Urinary bladder (tissue), 3 donors: ENCODE measurements at regions not wholly inside any gene's neighbourhood (a gene's known extent, or its start where the extent isn't known, plus 50 kb on each side); places are given as distances from the start of the nearest gene placed in this dataset.

Source experiments
- DNase-seq: peaks from one replicate; pipeline ENCODE4 v3.0.0-alpha.2; 2015; ENCODE audit errors: extremely low spot score
- H3K27ac ChIP-seq: one replicate; pipeline ENCODE4 v1.5.1; 2013; ENCODE audit warnings: low read depth, mild to moderate bottlenecking, moderate library complexity
- H3K36me3 ChIP-seq: one replicate; pipeline ENCODE4 v1.6.1; 2013; ENCODE audit warnings: mild to moderate bottlenecking, moderate library complexity; ENCODE audit not compliant: insufficient read depth
- H3K4me1 ChIP-seq: one replicate; pipeline ENCODE4 v1.6.1; 2013; ENCODE audit warnings: mild to moderate bottlenecking, moderate library complexity; ENCODE audit not compliant: insufficient read depth
- H3K4me3 ChIP-seq: one replicate; pipeline ENCODE4 v1.5.1; 2013; ENCODE audit warnings: low read depth, low read length
- WGBS: extraction: QIAGEN DNeasy Blood & Tissue Kit; methylation state at CpG from one replicate; pipeline ENCODE4 v1.1.7; 2013; 5-methylcytosine and 5-hydroxymethylcytosine counted together
- donor health status: healthy with polysubstance abuse.
- donor health status: healthy.

DNA sequence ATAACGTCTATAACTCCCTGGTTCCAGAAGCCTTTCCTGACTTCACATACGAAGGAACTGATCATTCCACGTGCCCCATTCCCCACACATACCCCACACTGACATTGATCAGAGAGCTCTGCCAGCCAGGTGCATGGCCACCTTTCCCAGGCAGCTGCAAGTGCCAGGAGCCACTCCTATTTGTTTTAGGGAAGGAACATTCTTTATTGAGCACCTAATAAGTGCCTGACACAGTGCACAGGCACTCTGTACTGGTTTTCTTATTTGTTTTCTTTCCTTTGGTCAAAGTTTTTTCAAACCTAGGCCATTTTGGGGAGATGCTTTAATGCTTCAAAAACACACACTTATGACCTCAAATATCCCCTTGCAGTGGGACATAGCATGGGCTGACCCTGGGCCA is 50.0 kb downstream of the PITPNM2 start:
- Histone ChIP-seq H3K4me3 (no peak overlapping the region), H3K27ac (no peak overlapping the region), H3K36me3 (no peaks in the 10 kb centered on the region), H3K4me1 (no peaks in the 10 kb centered on the region)
- DNase-seq: no peak
- WGBS: 95% methylated on average over 3 of the region's 3 CpGs

GRCh38 chr12:123100450-123100849 is 50.4 kb downstream of the PITPNM2 start:
- 93% methylated on average over 9 of the region's 9 CpGs for WGBS
- Histone ChIP-seq H3K36me3 (no peaks in the 10 kb centered on the region), H3K4me3 (no peak overlapping the region), H3K27ac (no peak overlapping the region), H3K4me1 (no peaks in the 10 kb centered on the region)
- no peak for DNase-seq

- no peaks in the 10 kb centered on the region for H3K4me1 ChIP-seq
- no peaks in the 10 kb centered on the region for H3K36me3 ChIP-seq
- no peak overlapping the region for H3K27ac ChIP-seq
- WGBS: 96% methylated on average over 5 of the region's 5 CpGs
- no peak overlapping the region for H3K4me3 ChIP-seq
- DNase-seq: no peak
Observed at GRCh38 chr12:123099560-123100192, 51.2 kb downstream of the PITPNM2 start.

- Histone ChIP-seq H3K4me1 (no peaks in the 10 kb centered on the region), H3K36me3 (no peaks in the 10 kb centered on the region), H3K4me3 (no peak overlapping the region), H3K27ac (no peak overlapping the region)
- DNase-seq: no peak
- 94% methylated on average over 2 of the region's 2 CpGs for WGBS
Observed at GRCh38 chr12:123098780-123099179, 52.1 kb downstream of the PITPNM2 start.

DNA sequence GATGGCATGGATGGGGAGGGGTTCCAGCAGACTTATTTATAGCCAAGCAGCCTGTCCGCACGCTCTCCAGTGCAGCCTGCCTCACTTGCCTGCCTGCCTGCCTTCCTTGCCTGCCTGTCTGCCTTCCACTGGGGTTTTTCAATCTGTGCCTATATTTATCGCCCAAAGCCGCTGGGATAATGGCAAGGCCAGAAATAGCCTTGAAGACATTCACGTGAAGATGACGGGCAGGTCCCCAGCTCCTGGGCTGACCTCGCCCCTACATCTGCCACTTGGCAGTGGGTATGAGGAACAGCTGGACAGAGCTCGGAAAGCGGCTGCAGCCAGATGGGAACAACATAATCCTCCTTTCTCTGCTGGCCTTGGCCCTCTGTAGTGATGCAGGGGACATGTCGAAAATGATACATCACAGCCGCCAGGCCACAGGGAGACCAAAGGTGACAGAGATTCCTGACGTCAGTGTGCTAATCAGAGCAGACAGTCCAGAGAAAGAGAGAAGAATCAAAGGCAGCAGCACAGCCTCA is 53.3 kb downstream of the PITPNM2 start:
- H3K4me1 ChIP-seq: no peaks in the 10 kb centered on the region

GRCh38 chr12:123096741-123097140 is 54.1 kb downstream of the PITPNM2 start:
- Histone ChIP-seq H3K4me3 (no peak overlapping the region), H3K27ac (no peak overlapping the region), H3K4me1 (no peaks in the 10 kb centered on the region), H3K36me3 (no peaks in the 10 kb centered on the region)
- no peak for DNase-seq
- 83% methylated on average over 5 of the region's 5 CpGs for WGBS

More for the DNA sequence above, 53.3 kb downstream of the PITPNM2 start:
- 31% methylated on average over 12 of the region's 12 CpGs for WGBS
- H3K27ac ChIP-seq: no peak overlapping the region
- DNase-seq: no peak
- H3K4me3 ChIP-seq: no peak overlapping the region
- H3K36me3 ChIP-seq: no peaks in the 10 kb centered on the region

DNA sequence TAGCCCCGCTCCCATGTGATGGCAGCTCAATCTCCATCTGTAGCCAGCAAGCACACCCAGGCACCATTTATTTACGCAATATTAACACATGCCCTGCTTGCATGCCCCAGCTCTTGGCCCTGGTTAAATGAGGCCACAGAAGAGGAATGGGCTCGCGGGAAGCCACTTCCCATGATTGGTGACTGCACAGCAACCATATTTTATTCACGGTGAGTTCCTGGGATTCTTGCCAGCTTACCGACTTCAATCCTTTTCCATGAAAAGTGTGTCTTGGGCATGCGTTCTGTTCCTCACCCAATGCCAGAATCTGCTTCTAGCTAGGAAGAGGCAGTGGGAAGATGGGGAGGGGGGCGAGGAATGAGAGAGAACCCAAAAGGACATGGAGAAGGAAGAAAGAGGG is 54.7 kb downstream of the PITPNM2 start:
- H3K27ac ChIP-seq: no peak overlapping the region
- 79% methylated on average over 8 of the region's 8 CpGs for WGBS
- no peaks in the 10 kb centered on the region for H3K36me3 ChIP-seq
- no peaks in the 10 kb centered on the region for H3K4me1 ChIP-seq
- DNase-seq: no peak
- H3K4me3 ChIP-seq: no peak overlapping the region

DNA sequence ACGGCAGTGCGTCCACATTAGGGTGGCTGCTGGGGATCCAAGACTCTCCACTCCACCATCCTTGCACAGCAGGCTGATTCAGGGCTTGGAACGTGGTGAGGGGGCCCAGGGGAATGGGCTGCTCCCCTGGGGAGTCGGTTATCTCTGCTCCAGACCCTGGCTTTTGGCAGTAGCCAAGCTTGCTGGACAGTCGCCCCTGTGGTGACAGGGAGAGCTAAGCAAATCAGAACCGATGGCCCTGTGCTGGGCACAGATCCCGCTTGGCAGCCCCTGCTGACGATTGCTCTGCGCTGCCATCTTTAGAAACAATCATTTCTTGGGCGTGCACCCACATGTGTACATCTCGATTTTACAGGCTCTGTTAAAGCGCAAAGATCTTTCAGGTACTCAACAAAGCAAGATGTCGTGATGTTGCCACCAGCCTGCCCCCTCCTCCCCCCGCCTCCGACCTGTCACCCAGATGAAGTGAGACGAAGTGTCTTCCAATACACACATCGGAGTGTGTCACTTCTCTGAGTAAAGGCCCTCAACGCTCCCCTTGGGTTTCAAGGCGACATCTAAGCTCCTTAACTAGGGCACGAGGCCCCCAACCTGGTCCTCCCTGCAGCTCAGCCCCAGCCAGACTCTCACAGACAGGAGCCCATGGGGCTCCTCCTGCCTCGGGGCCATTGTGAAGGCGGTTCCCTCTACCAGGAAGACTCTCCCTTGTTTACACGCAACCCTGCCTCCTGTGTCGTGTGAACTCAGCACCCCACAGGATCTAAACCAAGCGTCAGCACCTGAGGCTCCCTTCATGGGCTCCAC is 55.6 kb downstream of the PITPNM2 start:
- DNase-seq: no peak
- H3K4me3 ChIP-seq: no peak overlapping the region
- no peaks in the 10 kb centered on the region for H3K4me1 ChIP-seq
- H3K27ac ChIP-seq: peak overlapping the region; percentile 84
- WGBS: 60% methylated on average over 25 of the region's 25 CpGs
- H3K36me3 ChIP-seq: no peaks in the 10 kb centered on the region

DNA sequence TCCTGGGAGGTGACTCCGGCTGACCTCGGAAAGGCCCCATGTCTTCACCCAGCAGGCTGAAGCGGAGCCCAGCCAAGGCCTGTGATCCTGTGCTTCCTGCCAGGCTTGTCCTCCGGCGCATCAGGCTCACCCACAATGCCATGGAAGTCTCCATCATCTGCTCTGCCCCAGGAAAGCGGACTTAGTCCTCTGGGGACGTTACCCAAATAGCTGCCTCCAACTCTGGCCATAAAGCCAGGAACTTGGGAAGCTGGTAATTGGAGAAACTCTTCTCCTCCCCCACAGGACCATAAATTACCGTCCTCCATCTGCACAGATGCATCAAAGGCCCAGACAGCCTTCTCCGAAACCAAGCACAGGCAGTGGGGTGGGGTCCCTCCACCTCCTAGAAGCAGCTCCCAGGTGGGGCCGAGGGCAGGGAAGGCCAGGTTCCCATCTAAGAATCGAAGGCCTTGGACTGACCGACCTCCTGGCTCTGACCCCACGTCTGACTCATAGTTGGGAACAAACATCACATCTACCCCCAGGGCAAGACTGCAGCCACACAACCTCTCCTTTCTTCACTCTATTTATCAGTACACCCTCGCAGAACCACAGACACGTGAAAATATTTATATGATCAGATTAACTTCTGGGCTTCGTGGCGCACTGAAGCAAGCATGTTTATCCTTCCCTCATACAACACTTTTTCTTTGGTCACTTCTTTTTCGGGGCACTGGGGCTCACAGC is 56.4 kb downstream of the PITPNM2 start:
- Histone ChIP-seq H3K4me1 (no peaks in the 10 kb centered on the region), H3K27ac (peak overlapping the region; percentile 84), H3K36me3 (no peaks in the 10 kb centered on the region), H3K4me3 (no peak overlapping the region)
- WGBS: 27% methylated on average over 18 of the region's 18 CpGs
- DNase-seq: no peak

GRCh38 chr12:123092866-123093265 is 58.0 kb downstream of the PITPNM2 start:
- Histone ChIP-seq H3K4me1 (no peaks in the 10 kb centered on the region), H3K36me3 (no peaks in the 10 kb centered on the region), H3K27ac (peak overlapping the region; percentile 24), H3K4me3 (no peak overlapping the region)
- no peak for DNase-seq
- 97% methylated on average over 4 of the region's 4 CpGs for WGBS

DNA sequence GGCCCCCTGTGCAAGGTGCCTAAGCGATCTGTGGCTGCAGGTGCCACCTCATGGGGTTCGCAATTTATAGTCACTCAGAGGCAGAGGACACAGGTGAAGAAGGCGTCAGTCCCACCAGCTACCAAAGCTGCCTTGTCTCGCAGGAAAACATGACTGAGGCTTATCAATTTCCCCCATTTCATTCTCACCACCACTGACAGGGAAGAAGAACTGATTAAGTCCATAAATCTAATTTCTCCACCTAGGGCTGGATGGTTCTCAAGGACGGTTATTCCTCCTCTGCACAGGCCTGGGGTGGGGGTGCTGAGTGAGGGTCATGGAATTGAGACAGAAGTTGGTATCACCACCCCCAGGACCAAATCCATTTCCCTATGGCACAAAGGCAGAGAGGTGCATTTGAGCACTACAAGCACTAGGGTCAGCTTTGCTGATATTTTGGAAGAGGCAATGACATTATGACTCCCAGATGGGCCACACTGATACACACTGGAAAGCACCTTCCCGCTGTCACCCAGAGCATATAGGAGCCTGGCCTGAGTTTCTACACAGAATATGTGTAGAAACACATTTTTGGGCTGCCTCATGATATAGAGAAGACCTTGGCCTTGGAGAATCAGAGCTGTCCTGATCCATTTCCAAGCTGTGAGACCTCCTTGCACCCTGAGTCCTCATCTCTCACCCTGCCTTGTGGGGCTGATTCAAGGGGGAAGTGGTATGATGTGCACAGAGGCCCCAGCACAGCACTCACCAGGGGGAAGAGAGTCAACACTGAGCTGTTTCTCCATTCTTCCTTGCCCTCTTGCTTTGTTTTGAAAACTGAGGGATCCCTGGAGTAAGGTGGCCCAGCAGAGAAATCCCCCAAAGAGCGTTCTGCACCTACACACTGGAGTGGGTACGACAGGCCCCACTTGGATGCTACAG is 59.4 kb downstream of the PITPNM2 start:
- 97% methylated on average over 8 of the region's 8 CpGs for WGBS
- H3K4me3 ChIP-seq: no peak overlapping the region
- no peaks in the 10 kb centered on the region for H3K4me1 ChIP-seq
- DNase-seq: no peak
- no peaks in the 10 kb centered on the region for H3K36me3 ChIP-seq
- H3K27ac ChIP-seq: no peak overlapping the region

GRCh38 chr12:123089631-123090353 is 61.1 kb downstream of the PITPNM2 start:
- WGBS: 64% methylated on average over 2 of the region's 2 CpGs
- Histone ChIP-seq H3K27ac (no peak overlapping the region), H3K4me1 (no peaks in the 10 kb centered on the region), H3K4me3 (no peak overlapping the region), H3K36me3 (no peaks in the 10 kb centered on the region)
- no peak for DNase-seq
